HCT116 (cell line): ENCODE measurements at regions not wholly inside any gene's neighbourhood (a gene's known extent, or its start where the extent isn't known, plus 50 kb on each side); places are given as distances from the start of the nearest gene placed in this dataset.

Experiments used
- ATAC-seq: fragments of 200-7000 bp; cut with Tn5 transposase; 2 replicates; pipeline ENCODE4 v1.9.1; 2020; ENCODE audit warnings: mild to moderate bottlenecking, moderate library complexity
- BruUV-seq: library from RNA; stranded (reverse); fragments of 400-500 nt; replicated peaks from 2 replicates; lab custom pipeline; 2021; lab: Mats Ljungman, UMichigan
- CTCF ChIA-PET: fragments of 300-600 bp; sonication (Branson Sonifier 250); formaldehyde crosslinking; loops from one replicate; lab custom pipeline; 2021; ENCODE audit warnings: antibody characterized with exemption; lab: Charles Lee
- POLR2A ChIA-PET: fragments of 300-600, 350-600 bp; sonication (Branson Sonifier 250); formaldehyde crosslinking; loops from one replicate; lab custom pipeline; 2021; ENCODE audit warnings: antibody characterized with exemption; lab: Charles Lee
- RAD21 ChIA-PET, 2 experiments: fragments of 300-600 bp; sonication (Branson Sonifier 250); formaldehyde crosslinking; loops; one replicate each; lab custom pipeline; 2023; ENCODE audit warnings: low total read pairs in 2 of 2; ENCODE audit not compliant: uncharacterized antibody in 2 of 2, unreplicated experiment in 2 of 2, low non-redundant PET in 1 of 2; lab: Charles Lee
- DNase-seq: peaks from one replicate; pipeline ENCODE4 v3.0.0-alpha.2; 2010; ENCODE audit warnings: low read depth, low spot score
- H2AFZ ChIP-seq: fragments of 200-600 bp; shearing (Covaris generic), sonication (generic); 2 replicates; pipeline ENCODE4 v1.6.1; 2017; ENCODE audit warnings: low read depth, mixed run types, mixed read lengths, antibody characterized with exemption, low read length; ENCODE audit not compliant: poor library complexity, severe bottlenecking
- H3K27ac ChIP-seq: 2 replicates; pipeline ENCODE4 v1.5.1; 2012; ENCODE audit warnings: low read depth, low read length
- H3K27me3 ChIP-seq: fragments of 200-600 bp; sonication (generic); 2 replicates; pipeline ENCODE4 v1.6.1; 2016; ENCODE audit warnings: mixed run types, low read length, mixed read lengths; ENCODE audit not compliant: insufficient read depth
- H3K36me3 ChIP-seq, 2 experiments: fragments of 200-500 bp in 1 of 2; fragments of 200-600 bp in 1 of 2; sonication (Bioruptor generic) in 1 of 2; sonication (generic) in 1 of 2; 2 replicates each; pipeline versions ENCODE4 v1.5.1 to v1.6.1; 2014 to 2016; ENCODE audit warnings: low read length in 2 of 2, inconsistent platforms in 1 of 2, mixed read lengths in 1 of 2, mixed run types in 1 of 2; ENCODE audit not compliant: insufficient read depth in 2 of 2, control insufficient read depth in 1 of 2
- H3K4me1 ChIP-seq, 2 experiments: fragments of 200-600 bp in 1 of 2; sonication (generic) in 1 of 2; 2 replicates each; pipeline versions ENCODE4 v1.5.1 to v1.6.1; 2012 to 2017; ENCODE audit warnings: low read length in 2 of 2, inconsistent platforms in 1 of 2, mild to moderate bottlenecking in 1 of 2, mixed read lengths in 1 of 2, mixed run types in 1 of 2, moderate library complexity in 1 of 2; ENCODE audit not compliant: insufficient read depth in 2 of 2, control insufficient read depth in 1 of 2
- H3K4me2 ChIP-seq: fragments of 200-600 bp; sonication (generic); 2 replicates; pipeline ENCODE4 v1.6.1; 2017; ENCODE audit warnings: mixed run types, low read length, mixed read lengths
- H3K4me3 ChIP-seq, 2 experiments: fragments of 200-600 bp in 1 of 2; sonication (generic) in 1 of 2; replicated peaks in 1 of 2; 2 replicates each; pipeline ENCODE4 v1.5.1; 2011 to 2016; ENCODE audit warnings: low read length in 2 of 2, control low read depth in 1 of 2, low read depth in 1 of 2, mild to moderate bottlenecking in 1 of 2, mixed read lengths in 1 of 2, mixed run types in 1 of 2
- H3K79me2 ChIP-seq: fragments of 200-600 bp; sonication (generic); 2 replicates; pipeline ENCODE4 v1.6.1; 2017; ENCODE audit warnings: mild to moderate bottlenecking, mixed run types, low read length, moderate library complexity, mixed read lengths; ENCODE audit not compliant: insufficient read depth
- H3K9ac ChIP-seq: fragments of 200-600 bp; sonication (generic); 2 replicates; pipeline ENCODE4 v1.6.1; 2016; ENCODE audit warnings: low read length, mixed read lengths
- H3K9me2 ChIP-seq: fragments of 200-600 bp; sonication (generic), shearing (Covaris generic); 2 replicates; pipeline ENCODE4 v1.6.1; 2017; ENCODE audit warnings: mixed run types, mild to moderate bottlenecking, moderate library complexity; ENCODE audit not compliant: insufficient read depth
- H3K9me3 ChIP-seq, 2 experiments: fragments of 200-500 bp in 1 of 2; fragments of 200-600 bp in 1 of 2; sonication (Bioruptor generic) in 1 of 2; sonication (generic) in 1 of 2; 2 replicates each; pipeline ENCODE4 v1.6.1; 2014 to 2017; ENCODE audit warnings: low read length in 2 of 2, mixed read lengths in 2 of 2, inconsistent platforms in 1 of 2, low read depth in 1 of 2, mild to moderate bottlenecking in 1 of 2, mixed run types in 1 of 2, moderate library complexity in 1 of 2; ENCODE audit not compliant: control insufficient read depth in 1 of 2, insufficient read depth in 1 of 2
- H4K20me1 ChIP-seq: fragments of 200-600 bp; sonication (generic), shearing (Covaris generic); 2 replicates; pipeline ENCODE4 v1.6.1; 2017; ENCODE audit warnings: mixed run types, mild to moderate bottlenecking, moderate library complexity; ENCODE audit not compliant: insufficient read depth
- EGR1 ChIP-seq: IDR thresholded peaks from 2 replicates; pipeline ENCODE4 v1.6.1; 2012; ENCODE audit warnings: low read depth
- JUND ChIP-seq: IDR thresholded peaks from 2 replicates; pipeline ENCODE4 v1.6.1; 2012
- POLR2A ChIP-seq: IDR thresholded peaks from 2 replicates; pipeline ENCODE4 v1.7.0; 2011; ENCODE audit warnings: borderline replicate concordance; ENCODE audit not compliant: insufficient read depth, insufficient read length; ENCODE audit errors: extremely low read depth
- POLR2AphosphoS5 ChIP-seq: IDR thresholded peaks from 2 replicates; pipeline ENCODE4 v1.6.1; 2011; ENCODE audit warnings: mild to moderate bottlenecking, low read depth, low read length, moderate library complexity
- RAD21 ChIP-seq: IDR thresholded peaks from 2 replicates; pipeline ENCODE4 v1.6.1; 2012; ENCODE audit warnings: low read depth, mild to moderate bottlenecking
- SIN3A ChIP-seq: IDR thresholded peaks from 2 replicates; pipeline ENCODE4 v1.6.1; 2012; ENCODE audit warnings: low read depth
- ZFX ChIP-seq: fragments of 450-650 bp; IDR thresholded peaks from 2 replicates; pipeline ENCODE4 v1.6.1; 2017
- ZNF274 ChIP-seq: fragments of 200-500 bp; sonication (Bioruptor generic); IDR thresholded peaks from 2 replicates; pipeline ENCODE4 v1.6.1; 2014; ENCODE audit warnings: mild to moderate bottlenecking, low read depth, low read length, inconsistent platforms
- intact Hi-C: fragments of 100-400 bp; cut with micrococcal nuclease; formaldehyde crosslinking; loops from 2 replicates; pipeline ENCODE4 v1.10.0; 2022
- TF ChIP-seq, protein P1 (sequence below): IDR thresholded peaks from 2 replicates; pipeline ENCODE4 v1.6.1; 2012; ENCODE audit warnings: low read depth
- TF ChIP-seq, protein P2 (sequence below): IDR thresholded peaks from 2 replicates; pipeline ENCODE4 v1.6.1; 2011; ENCODE audit warnings: mild to moderate bottlenecking, low read length, moderate library complexity; ENCODE audit not compliant: insufficient replicate concordance; ENCODE audit errors: extremely low read depth
- TF ChIP-seq, protein P3 (sequence below), 3 experiments: fragments of 200-600 bp in 1 of 3; sonication (generic) in 1 of 3; IDR thresholded peaks in 2 of 3; conservative IDR thresholded peaks in 1 of 3; 2 replicates each; pipeline ENCODE4 v1.5.1; 2012 to 2017; ENCODE audit warnings: low read depth in 2 of 3, low read length in 2 of 3, antibody characterized with exemption in 1 of 3, borderline replicate concordance in 1 of 3, control low read depth in 1 of 3, mild to moderate bottlenecking in 1 of 3, mixed read lengths in 1 of 3, mixed run types in 1 of 3, moderate library complexity in 1 of 3; ENCODE audit not compliant: insufficient read depth in 1 of 3

DNA sequence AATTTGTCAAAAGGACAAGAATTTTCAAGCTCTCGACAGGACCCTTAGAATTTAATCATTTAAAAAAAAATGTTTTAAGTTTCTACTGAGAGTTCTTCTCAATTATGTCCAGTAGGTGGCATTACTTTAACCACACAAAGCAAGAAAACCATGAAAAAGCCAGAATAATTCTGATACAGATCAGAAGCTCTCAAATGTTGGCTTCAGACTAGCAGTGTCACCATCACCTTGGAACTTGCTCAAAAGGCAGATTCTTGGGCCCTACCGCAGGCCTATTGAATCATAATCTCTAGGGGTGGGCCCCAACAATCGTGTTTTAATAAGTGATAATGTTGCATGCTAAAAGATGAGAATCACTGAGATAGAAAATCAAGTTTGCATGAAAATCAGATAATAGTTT lies 99.5 kb upstream of the KCNMB2 start:
- BruUV-seq = no TSS peak

DNA sequence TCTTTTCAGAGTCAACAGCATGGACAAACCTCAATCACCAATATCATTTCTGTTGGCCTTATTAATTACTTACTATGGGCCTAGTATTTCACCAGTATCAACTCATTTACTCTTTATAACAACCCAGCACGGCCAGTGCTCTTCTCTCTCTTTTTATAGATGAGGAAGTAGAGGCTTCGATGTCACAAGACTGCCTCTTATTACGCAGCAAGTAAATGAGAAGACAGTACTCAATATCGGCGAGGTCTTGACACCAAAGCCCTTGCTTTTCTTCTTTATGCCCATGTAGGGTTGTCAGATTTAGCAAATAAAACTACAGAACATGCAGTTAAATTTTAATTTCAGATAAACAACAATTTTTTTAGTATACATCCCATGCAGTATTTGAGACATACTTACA lies 99.0 kb upstream of the KCNMB2 start:
- ATAC-seq (no peak), DNase-seq (no peak)
- H3K9me3 ChIP-seq = no peaks in the 10 kb centered on the region
- H4K20me1 ChIP-seq = no peaks in the 10 kb centered on the region
- POLR2A ChIA-PET = no interaction called here
- CTCF ChIA-PET = interaction anchor here (0.8 to 3.3 kb wide), 9 partner anchors 8 to 884 kb away, joined by 3 to 34 read pairs (median 4); no protein-coding TSS in a partner anchor
- H3K36me3 ChIP-seq = no peaks in the 10 kb centered on the region
- no peak overlapping the region for H3K27ac ChIP-seq
- H3K27me3 ChIP-seq = no peaks in the 10 kb centered on the region
- no peak overlapping the region for H3K4me2 ChIP-seq
- H2AFZ ChIP-seq = peak overlapping the region; percentile 65
- H3K9ac ChIP-seq = no peak overlapping the region
- peaks cover 0 to 5% of the 10 kb centered on the region in 2 experiments; a peak in 1 of 4 replicates for H3K4me1 ChIP-seq
- no peaks in the 10 kb centered on the region for H3K79me2 ChIP-seq
- intact Hi-C loops = loop anchor here (5.0 kb wide), 2 partner anchors 510 to 1120 kb away; no protein-coding TSS in a partner anchor
- no peaks in the 10 kb centered on the region for H3K9me2 ChIP-seq
- RAD21 ChIA-PET = no interaction called here
- no peak overlapping the region for H3K4me3 ChIP-seq
- BruUV-seq = no TSS peak
- TF ChIP-seq ZNF274 (no peak), SIN3A (no peak), JUND (no peak)
- TF ChIP-seq, protein P1, sequence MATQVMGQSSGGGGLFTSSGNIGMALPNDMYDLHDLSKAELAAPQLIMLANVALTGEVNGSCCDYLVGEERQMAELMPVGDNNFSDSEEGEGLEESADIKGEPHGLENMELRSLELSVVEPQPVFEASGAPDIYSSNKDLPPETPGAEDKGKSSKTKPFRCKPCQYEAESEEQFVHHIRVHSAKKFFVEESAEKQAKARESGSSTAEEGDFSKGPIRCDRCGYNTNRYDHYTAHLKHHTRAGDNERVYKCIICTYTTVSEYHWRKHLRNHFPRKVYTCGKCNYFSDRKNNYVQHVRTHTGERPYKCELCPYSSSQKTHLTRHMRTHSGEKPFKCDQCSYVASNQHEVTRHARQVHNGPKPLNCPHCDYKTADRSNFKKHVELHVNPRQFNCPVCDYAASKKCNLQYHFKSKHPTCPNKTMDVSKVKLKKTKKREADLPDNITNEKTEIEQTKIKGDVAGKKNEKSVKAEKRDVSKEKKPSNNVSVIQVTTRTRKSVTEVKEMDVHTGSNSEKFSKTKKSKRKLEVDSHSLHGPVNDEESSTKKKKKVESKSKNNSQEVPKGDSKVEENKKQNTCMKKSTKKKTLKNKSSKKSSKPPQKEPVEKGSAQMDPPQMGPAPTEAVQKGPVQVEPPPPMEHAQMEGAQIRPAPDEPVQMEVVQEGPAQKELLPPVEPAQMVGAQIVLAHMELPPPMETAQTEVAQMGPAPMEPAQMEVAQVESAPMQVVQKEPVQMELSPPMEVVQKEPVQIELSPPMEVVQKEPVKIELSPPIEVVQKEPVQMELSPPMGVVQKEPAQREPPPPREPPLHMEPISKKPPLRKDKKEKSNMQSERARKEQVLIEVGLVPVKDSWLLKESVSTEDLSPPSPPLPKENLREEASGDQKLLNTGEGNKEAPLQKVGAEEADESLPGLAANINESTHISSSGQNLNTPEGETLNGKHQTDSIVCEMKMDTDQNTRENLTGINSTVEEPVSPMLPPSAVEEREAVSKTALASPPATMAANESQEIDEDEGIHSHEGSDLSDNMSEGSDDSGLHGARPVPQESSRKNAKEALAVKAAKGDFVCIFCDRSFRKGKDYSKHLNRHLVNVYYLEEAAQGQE = no peak
- TF ChIP-seq, protein P2, sequence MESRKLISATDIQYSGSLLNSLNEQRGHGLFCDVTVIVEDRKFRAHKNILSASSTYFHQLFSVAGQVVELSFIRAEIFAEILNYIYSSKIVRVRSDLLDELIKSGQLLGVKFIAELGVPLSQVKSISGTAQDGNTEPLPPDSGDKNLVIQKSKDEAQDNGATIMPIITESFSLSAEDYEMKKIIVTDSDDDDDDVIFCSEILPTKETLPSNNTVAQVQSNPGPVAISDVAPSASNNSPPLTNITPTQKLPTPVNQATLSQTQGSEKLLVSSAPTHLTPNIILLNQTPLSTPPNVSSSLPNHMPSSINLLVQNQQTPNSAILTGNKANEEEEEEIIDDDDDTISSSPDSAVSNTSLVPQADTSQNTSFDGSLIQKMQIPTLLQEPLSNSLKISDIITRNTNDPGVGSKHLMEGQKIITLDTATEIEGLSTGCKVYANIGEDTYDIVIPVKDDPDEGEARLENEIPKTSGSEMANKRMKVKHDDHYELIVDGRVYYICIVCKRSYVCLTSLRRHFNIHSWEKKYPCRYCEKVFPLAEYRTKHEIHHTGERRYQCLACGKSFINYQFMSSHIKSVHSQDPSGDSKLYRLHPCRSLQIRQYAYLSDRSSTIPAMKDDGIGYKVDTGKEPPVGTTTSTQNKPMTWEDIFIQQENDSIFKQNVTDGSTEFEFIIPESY = no peak
- TF ChIP-seq, all 23 proteins: peak for 0

More for the DNA sequence above, 99.5 kb upstream of the KCNMB2 start:
- CTCF ChIA-PET = interaction anchor here (0.8 to 3.3 kb wide), 10 partner anchors 9 to 885 kb away, joined by 3 to 34 read pairs (median 4); no protein-coding TSS in a partner anchor
- peak; percentile 16 for DNase-seq
- Histone ChIP-seq H3K4me3 (no peak overlapping the region), H3K79me2 (no peaks in the 10 kb centered on the region), H3K9ac (no peak overlapping the region), H3K9me2 (no peaks in the 10 kb centered on the region), H3K4me2 (no peak overlapping the region), H3K4me1 (peaks cover 0 to 5% of the 10 kb centered on the region in 2 experiments; a peak in 1 of 4 replicates), H2AFZ (peak overlapping the region; percentile 65), H3K27ac (no peak overlapping the region), H3K27me3 (no peaks in the 10 kb centered on the region), H3K36me3 (no peaks in the 10 kb centered on the region), H4K20me1 (no peaks in the 10 kb centered on the region), H3K9me3 (no peaks in the 10 kb centered on the region)
- POLR2A ChIA-PET = no interaction called here
- intact Hi-C loops = loop anchor here (1.0 to 5.0 kb wide), 3 partner anchors 511 to 1121 kb away; no protein-coding TSS in a partner anchor
- RAD21 ChIA-PET = no interaction called here
- TF ChIP-seq POLR2A (no peak), EGR1 (no peak), JUND (no peak), POLR2AphosphoS5 (no peak), ZNF274 (no peak), RAD21 (peak; percentile 59), ZFX (no peak)
- TF ChIP-seq, protein P3, sequence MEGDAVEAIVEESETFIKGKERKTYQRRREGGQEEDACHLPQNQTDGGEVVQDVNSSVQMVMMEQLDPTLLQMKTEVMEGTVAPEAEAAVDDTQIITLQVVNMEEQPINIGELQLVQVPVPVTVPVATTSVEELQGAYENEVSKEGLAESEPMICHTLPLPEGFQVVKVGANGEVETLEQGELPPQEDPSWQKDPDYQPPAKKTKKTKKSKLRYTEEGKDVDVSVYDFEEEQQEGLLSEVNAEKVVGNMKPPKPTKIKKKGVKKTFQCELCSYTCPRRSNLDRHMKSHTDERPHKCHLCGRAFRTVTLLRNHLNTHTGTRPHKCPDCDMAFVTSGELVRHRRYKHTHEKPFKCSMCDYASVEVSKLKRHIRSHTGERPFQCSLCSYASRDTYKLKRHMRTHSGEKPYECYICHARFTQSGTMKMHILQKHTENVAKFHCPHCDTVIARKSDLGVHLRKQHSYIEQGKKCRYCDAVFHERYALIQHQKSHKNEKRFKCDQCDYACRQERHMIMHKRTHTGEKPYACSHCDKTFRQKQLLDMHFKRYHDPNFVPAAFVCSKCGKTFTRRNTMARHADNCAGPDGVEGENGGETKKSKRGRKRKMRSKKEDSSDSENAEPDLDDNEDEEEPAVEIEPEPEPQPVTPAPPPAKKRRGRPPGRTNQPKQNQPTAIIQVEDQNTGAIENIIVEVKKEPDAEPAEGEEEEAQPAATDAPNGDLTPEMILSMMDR (IDR thresholded peaks at IDR 0.05 in 2 of 3, conservative IDR thresholded peaks at IDR 0.05 in 1 of 3; ENCODE audit: borderline replicate concordance in 1 of 3, insufficient read depth in 1 of 3, low read depth in 2 of 3, low read length in 2 of 3) = peak; percentile 32 to 63 (median 62); a peak in 4 of 6 replicates
- no peak for ATAC-seq
